Nephron (organoid): ENCODE measurements at regions not wholly inside any gene's neighbourhood (a gene's known extent, or its start where the extent isn't known, plus 50 kb on each side); places are given as distances from the start of the nearest gene placed in this dataset.

Experiments used
- H3K27ac Mint-ChIP-seq, 3 experiments: 2 replicates each; pipeline ENCODE4 v1.8.0; 2020; ENCODE audit warnings: mixed read lengths in 3 of 3, mild to moderate bottlenecking in 2 of 3, moderate library complexity in 1 of 3
- H3K27me3 Mint-ChIP-seq: 2 replicates; pipeline ENCODE4 v1.8.0; 2021; ENCODE audit warnings: low read depth, mild to moderate bottlenecking, moderate library complexity, mixed read lengths
- H3K36me3 Mint-ChIP-seq: 2 replicates; pipeline ENCODE4 v1.8.0; 2020; ENCODE audit warnings: low read depth, mixed read lengths
- H3K4me1 Mint-ChIP-seq: 2 replicates; pipeline ENCODE4 v1.8.0; 2020; ENCODE audit warnings: mixed read lengths
- H3K4me3 Mint-ChIP-seq, 3 experiments: 2 replicates each; pipeline ENCODE4 v1.8.0; 2020; ENCODE audit warnings: mild to moderate bottlenecking in 3 of 3, mixed read lengths in 3 of 3, moderate library complexity in 2 of 3
- H3K9me3 Mint-ChIP-seq: 2 replicates; pipeline ENCODE4 v1.8.0; 2020; ENCODE audit warnings: mixed read lengths
- CTCF ChIP-seq, 3 experiments: fragments of 200-600 bp; sonication (generic); IDR thresholded peaks; one replicate each; pipeline ENCODE4 v1.5.0; 2021; ENCODE audit warnings: antibody characterized with exemption in 3 of 3; ENCODE audit not compliant: unreplicated experiment in 3 of 3

GRCh38 chr11:107174856-107175255, 156.6 kb upstream of the GUCY1A2 start:
- Mint-ChIP-seq H3K27ac (no peak overlapping the region), H3K9me3 (peaks cover 5% of the 10 kb centered on the region), H3K4me1 (peaks cover 3% of the 10 kb centered on the region), H3K36me3 (no peaks in the 10 kb centered on the region), H3K4me3 (no peak overlapping the region), H3K27me3 (no peaks in the 10 kb centered on the region)
- no peak for TF ChIP-seq CTCF (IDR thresholded peaks at IDR 0.05; ENCODE audit: unreplicated experiment in 3 of 3)

- no peak for TF ChIP-seq CTCF (IDR thresholded peaks at IDR 0.05; ENCODE audit: unreplicated experiment in 3 of 3)
- H3K4me1 Mint-ChIP-seq = no peaks in the 10 kb centered on the region
- no peaks in the 10 kb centered on the region for H3K27me3 Mint-ChIP-seq
- no peak overlapping the region for H3K27ac Mint-ChIP-seq
- peaks cover 12% of the 10 kb centered on the region for H3K9me3 Mint-ChIP-seq
- H3K4me3 Mint-ChIP-seq = no peak overlapping the region
- H3K36me3 Mint-ChIP-seq = no peaks in the 10 kb centered on the region
Observed at GRCh38 chr11:107172996-107173395, 154.7 kb upstream of the GUCY1A2 start.

- H3K4me1 Mint-ChIP-seq = no peaks in the 10 kb centered on the region
- no peaks in the 10 kb centered on the region for H3K9me3 Mint-ChIP-seq
- no peaks in the 10 kb centered on the region for H3K36me3 Mint-ChIP-seq
- no peak for TF ChIP-seq CTCF (IDR thresholded peaks at IDR 0.05; ENCODE audit: unreplicated experiment in 3 of 3)
- no peak overlapping the region for H3K27ac Mint-ChIP-seq
- no peaks in the 10 kb centered on the region for H3K27me3 Mint-ChIP-seq
- H3K4me3 Mint-ChIP-seq = no peak overlapping the region
Observed at GRCh38 chr11:107157809-107158187, 139.5 kb upstream of the GUCY1A2 start.

GRCh38 chr11:107157146-107157808, 139.0 kb upstream of the GUCY1A2 start:
- no peak for TF ChIP-seq CTCF (IDR thresholded peaks at IDR 0.05; ENCODE audit: unreplicated experiment in 3 of 3)
- no peaks in the 10 kb centered on the region for H3K36me3 Mint-ChIP-seq
- no peaks in the 10 kb centered on the region for H3K27me3 Mint-ChIP-seq
- H3K9me3 Mint-ChIP-seq = no peaks in the 10 kb centered on the region
- no peak overlapping the region for H3K4me3 Mint-ChIP-seq
- H3K27ac Mint-ChIP-seq = no peak overlapping the region
- H3K4me1 Mint-ChIP-seq = no peaks in the 10 kb centered on the region

GRCh38 chr11:107151579-107151978, 133.3 kb upstream of the GUCY1A2 start:
- H3K36me3 Mint-ChIP-seq = no peaks in the 10 kb centered on the region

More at GRCh38 chr11:107151579-107151978, 133.3 kb upstream of the GUCY1A2 start:
- Mint-ChIP-seq H3K9me3 (no peaks in the 10 kb centered on the region), H3K27ac (no peak overlapping the region), H3K27me3 (no peaks in the 10 kb centered on the region), H3K4me3 (no peak overlapping the region), H3K4me1 (no peaks in the 10 kb centered on the region)
- no peak for TF ChIP-seq CTCF (IDR thresholded peaks at IDR 0.05; ENCODE audit: unreplicated experiment in 3 of 3)
